A673 (cell line): ENCODE measurements at regions not wholly inside any gene's neighbourhood (a gene's known extent, or its start where the extent isn't known, plus 50 kb on each side); places are given as distances from the start of the nearest gene placed in this dataset.

Experiments used
- CTCF ChIP-seq: fragments of 300-800, 200-600 bp; sonication (generic); conservative IDR thresholded peaks from 2 replicates; pipeline ENCODE4 v1.5.1; 2017; ENCODE audit warnings: low read depth, mild to moderate bottlenecking, antibody characterized with exemption, low read length, moderate library complexity, mixed read lengths
- EZH2 ChIP-seq: fragments of 200-600 bp; sonication (generic); IDR thresholded peaks from 2 replicates; pipeline ENCODE4 v1.6.1; 2017; ENCODE audit warnings: borderline replicate concordance, low read depth, mild to moderate bottlenecking, mixed read lengths, antibody characterized with exemption, low read length; ENCODE audit not compliant: poor library complexity, severe bottlenecking

DNA sequence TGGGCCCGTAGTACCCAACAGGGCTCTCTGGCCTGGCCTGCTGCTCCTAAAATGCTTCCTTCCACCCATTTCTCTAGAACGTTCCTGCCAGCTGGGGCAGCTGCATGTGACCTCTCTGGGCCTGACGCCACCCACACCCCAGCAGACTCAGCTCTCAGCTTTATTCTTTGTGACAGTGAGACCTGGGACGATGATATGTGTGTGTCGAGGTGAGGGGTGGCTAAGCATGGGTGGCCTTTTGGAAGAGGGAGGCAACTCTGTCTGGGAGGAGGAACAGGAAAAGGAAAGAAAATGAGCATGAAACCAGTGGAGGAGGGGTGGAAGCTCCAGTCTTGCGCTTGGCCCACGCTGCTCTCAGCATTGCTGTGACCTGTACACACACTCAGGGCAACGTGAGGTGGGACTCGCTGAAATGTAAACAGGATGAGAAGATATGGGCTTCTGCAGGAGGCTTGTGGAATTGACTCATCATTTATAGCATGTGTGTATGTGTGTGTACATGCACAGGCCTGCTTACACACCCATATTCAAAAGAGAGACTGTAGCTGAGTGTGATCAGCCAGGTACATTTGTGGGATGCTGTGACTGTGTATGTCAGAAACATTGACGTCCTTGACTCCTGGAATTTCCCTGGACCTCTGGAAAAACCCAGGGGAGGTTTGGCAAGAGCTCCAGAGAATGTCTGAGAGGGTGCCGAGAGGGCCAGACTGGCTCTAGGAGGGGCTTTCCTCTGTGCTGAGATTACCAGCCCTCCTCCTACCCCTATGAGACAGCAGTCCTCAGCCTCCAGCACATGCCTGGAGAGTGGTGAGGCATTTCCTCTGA, 137.9 kb downstream of the PJA1 start:
- no peak for TF ChIP-seq CTCF
- no peak for TF ChIP-seq EZH2
